IMR-90 (cell line): ENCODE measurements at regions not wholly inside any gene's neighbourhood (a gene's known extent, or its start where the extent isn't known, plus 50 kb on each side); places are given as distances from the start of the nearest gene placed in this dataset.
"Not testable (repeated sequence)": the region's sequence is repeated elsewhere in the genome, so short reads cannot be mapped to it uniquely, and the experiment has no call there.

Experiments used
- ATAC-seq: fragments of 200-7000 bp; cut with Tn5 transposase; 2 replicates; pipeline ENCODE4 v1.9.1; 2020; ENCODE audit warnings: low read depth, mild to moderate bottlenecking, moderate library complexity
- BruUV-seq: library from RNA; stranded (reverse); fragments of 400-500 nt; replicated peaks from 2 replicates; lab custom pipeline; 2021; lab: Mats Ljungman, UMichigan
- CTCF ChIA-PET: fragments of 300-600 bp; formaldehyde crosslinking; extraction: SDS; loops from one replicate; lab custom pipeline; 2021; ENCODE audit warnings: antibody characterized with exemption; lab: Yijun Ruan, JAX
- POLR2A ChIA-PET: fragments of 300-600 bp; sonication (Branson Sonifier 250); formaldehyde crosslinking; loops from one replicate; lab custom pipeline; 2022; ENCODE audit warnings: antibody characterized with exemption; ENCODE audit not compliant: unreplicated experiment; lab: Charles Lee
- DNase-seq: peaks from one replicate; pipeline ENCODE4 v3.0.0; 2013
- H2AFZ ChIP-seq: replicated peaks from 2 replicates; pipeline ENCODE3; 2013; ENCODE audit warnings: low read length, mild to moderate bottlenecking; ENCODE audit not compliant: poor library complexity
- H2AK5ac ChIP-seq: 2 replicates; pipeline ENCODE4 v1.6.1; 2013; ENCODE audit warnings: low read depth, low read length, inconsistent platforms
- H2AK9ac ChIP-seq: replicated peaks from 2 replicates; pipeline ENCODE3; 2013; ENCODE audit warnings: mild to moderate bottlenecking, low read depth, low read length, moderate library complexity; ENCODE audit not compliant: poor library complexity
- H2BK120ac ChIP-seq: 2 replicates; pipeline ENCODE4 v1.6.1; 2013; ENCODE audit warnings: low read depth, low read length, inconsistent platforms
- H2BK15ac ChIP-seq: 3 replicates; pipeline ENCODE4 v1.6.1; 2013; ENCODE audit warnings: low read depth, low read length, inconsistent platforms
- H2BK20ac ChIP-seq: 2 replicates; pipeline ENCODE4 v1.6.1; 2013; ENCODE audit warnings: low read depth, mild to moderate bottlenecking, inconsistent platforms, low read length, moderate library complexity
- H2BK5ac ChIP-seq: 2 replicates; pipeline ENCODE4 v1.6.1; 2013; ENCODE audit warnings: mild to moderate bottlenecking, low read depth, low read length, inconsistent platforms; ENCODE audit not compliant: poor library complexity, severe bottlenecking
- H3K14ac ChIP-seq: replicated peaks from 2 replicates; pipeline ENCODE4 v1.6.1; 2013; ENCODE audit warnings: low read depth, low read length, inconsistent platforms
- H3K18ac ChIP-seq: 2 replicates; pipeline ENCODE4 v1.6.1; 2013; ENCODE audit warnings: low read depth, low read length, control low read depth
- H3K23ac ChIP-seq: 2 replicates; pipeline ENCODE4 v1.6.1; 2013; ENCODE audit warnings: low read depth, low read length, inconsistent platforms
- H3K27ac ChIP-seq: 2 replicates; pipeline ENCODE4 v1.5.1; 2013; ENCODE audit warnings: mild to moderate bottlenecking, control low read depth, low read length; ENCODE audit not compliant: insufficient read depth
- H3K27me3 ChIP-seq: 2 replicates; pipeline ENCODE4 v1.6.1; 2013; ENCODE audit warnings: low read length; ENCODE audit not compliant: control insufficient read depth, insufficient read depth
- H3K36me3 ChIP-seq: 2 replicates; pipeline ENCODE4 v1.6.1; 2013; ENCODE audit warnings: low read length, mixed read lengths; ENCODE audit not compliant: control insufficient read depth, insufficient read depth
- H3K4ac ChIP-seq: 2 replicates; pipeline ENCODE4 v1.6.1; 2013; ENCODE audit warnings: low read depth, low read length, inconsistent platforms
- H3K4me1 ChIP-seq: 2 replicates; pipeline ENCODE4 v1.6.1; 2013; ENCODE audit warnings: low read length, mixed read lengths; ENCODE audit not compliant: control insufficient read depth, insufficient read depth
- H3K4me2 ChIP-seq: 2 replicates; pipeline ENCODE4 v1.6.1; 2013; ENCODE audit warnings: low read depth, mild to moderate bottlenecking, control low read depth, low read length, moderate library complexity
- H3K4me3 ChIP-seq: 2 replicates; pipeline ENCODE4 v1.5.1; 2013; ENCODE audit warnings: low read depth, mild to moderate bottlenecking, control low read depth, low read length, moderate library complexity; ENCODE audit not compliant: insufficient read depth
- H3K56ac ChIP-seq: 2 replicates; pipeline ENCODE4 v1.6.1; 2013; ENCODE audit warnings: low read length, inconsistent platforms; ENCODE audit not compliant: insufficient read depth; ENCODE audit errors: extremely low read depth
- H3K79me1 ChIP-seq, 2 experiments: 2 replicates each; pipeline ENCODE4 v1.6.1; 2013; ENCODE audit warnings: low read length in 2 of 2, inconsistent platforms in 1 of 2, low read depth in 1 of 2
- H3K9ac ChIP-seq: 2 replicates; pipeline ENCODE4 v1.6.1; 2013; ENCODE audit warnings: low read depth, low read length, control low read depth
- H3K9me1 ChIP-seq: 2 replicates; pipeline ENCODE4 v1.6.1; 2013; ENCODE audit warnings: low read length, inconsistent platforms; ENCODE audit not compliant: insufficient read depth
- H3K9me3 ChIP-seq: 2 replicates; pipeline ENCODE4 v1.6.1; 2013; ENCODE audit warnings: low read length; ENCODE audit not compliant: control insufficient read depth, insufficient read depth
- H4K20me1 ChIP-seq: 2 replicates; pipeline ENCODE4 v1.6.1; 2013; ENCODE audit warnings: low read length, inconsistent platforms; ENCODE audit not compliant: insufficient read depth
- H4K5ac ChIP-seq: 2 replicates; pipeline ENCODE4 v1.6.1; 2013; ENCODE audit warnings: mild to moderate bottlenecking, low read depth, low read length, control low read depth
- H4K8ac ChIP-seq, 2 experiments: 2 replicates each; pipeline ENCODE4 v1.6.1; 2013; ENCODE audit warnings: low read depth in 2 of 2, low read length in 2 of 2, control low read depth in 1 of 2, inconsistent platforms in 1 of 2
- H4K91ac ChIP-seq: 2 replicates; pipeline ENCODE4 v1.6.1; 2013; ENCODE audit warnings: low read depth, low read length, inconsistent platforms; ENCODE audit not compliant: insufficient read depth
- WGBS, 2 experiments: methylation state at CpG; one replicate each; pipeline versions ENCODE4 v1.1.5 to v1.1.7; 2013; ENCODE audit warnings: missing lambda C conversion rate in 2 of 2; ENCODE audit not compliant: insufficient read length in 1 of 2; ENCODE audit errors: extremely low coverage in 2 of 2; 5-methylcytosine and 5-hydroxymethylcytosine counted together
- dilution Hi-C: fragments of 300-500 bp; cut with HindIII; formaldehyde crosslinking; loops from one replicate; pipeline ENCODE4 v1.14.3; 2018; ENCODE audit warnings: low sequenced_read_pairs; ENCODE audit not compliant: unreplicated experiment
- in situ Hi-C: fragments of 300-500 bp; cut with MboI; formaldehyde crosslinking; loops from 3 replicates; pipeline ENCODE4 v1.14.3; 2019; ENCODE audit warnings: low sequenced_read_pairs, inconsistent platforms, mixed read lengths
- intact Hi-C: fragments of 100-400 bp; cut with micrococcal nuclease; formaldehyde crosslinking; loops from 2 replicates; pipeline ENCODE4 v1.10.0; 2022

DNA sequence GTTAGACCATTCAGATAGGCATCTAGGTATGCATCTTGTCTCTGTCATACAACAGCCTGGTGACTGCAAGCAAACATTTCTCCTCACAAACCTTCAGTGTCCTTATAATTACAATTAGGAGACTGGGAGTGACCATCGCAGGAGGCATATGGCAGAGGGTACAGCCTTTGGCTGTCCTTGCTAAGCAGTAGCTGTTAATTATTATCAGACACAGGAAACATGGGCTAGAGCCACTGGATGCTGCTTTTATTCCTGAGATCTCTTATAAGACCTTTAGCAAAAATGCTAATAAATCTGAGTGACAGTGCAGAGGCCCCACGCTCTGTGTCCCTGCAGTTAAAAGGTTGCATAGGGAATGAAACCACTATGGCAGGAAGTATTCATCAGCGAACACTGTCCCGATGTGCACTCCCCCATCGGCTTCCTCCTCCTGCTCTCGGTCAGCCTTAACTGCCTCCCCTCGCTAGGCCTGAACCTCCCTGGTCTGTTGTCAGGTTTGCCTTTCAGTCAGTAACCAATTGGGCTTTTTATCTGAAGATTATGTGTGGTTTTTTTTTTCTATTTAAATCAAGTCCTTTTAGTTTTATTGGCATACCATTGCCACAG, 92.2 kb downstream of the ARHGAP11B start:
- H3K36me3 ChIP-seq, H4K20me1 ChIP-seq, H2BK5ac ChIP-seq, H3K9me1 ChIP-seq, H4K8ac ChIP-seq, H3K4me1 ChIP-seq, H3K4me2 ChIP-seq, H3K27me3 ChIP-seq, H3K4me3 ChIP-seq, H2AK9ac ChIP-seq, CTCF ChIA-PET, H2BK120ac ChIP-seq, DNase-seq, intact Hi-C loops, H3K4ac ChIP-seq, in situ Hi-C loops, H4K91ac ChIP-seq, H3K9ac ChIP-seq, H2AFZ ChIP-seq, H2BK15ac ChIP-seq, H3K23ac ChIP-seq, H3K14ac ChIP-seq, H3K18ac ChIP-seq, H3K9me3 ChIP-seq, POLR2A ChIA-PET, dilution Hi-C loops, H4K5ac ChIP-seq, BruUV-seq, H2BK20ac ChIP-seq, ATAC-seq, H3K27ac ChIP-seq, H3K79me1 ChIP-seq, H3K56ac ChIP-seq, H2AK5ac ChIP-seq: not testable (repeated sequence)
- WGBS, 2 experiments: no CpG with 5 or more reads among the region's 7 CpGs

DNA sequence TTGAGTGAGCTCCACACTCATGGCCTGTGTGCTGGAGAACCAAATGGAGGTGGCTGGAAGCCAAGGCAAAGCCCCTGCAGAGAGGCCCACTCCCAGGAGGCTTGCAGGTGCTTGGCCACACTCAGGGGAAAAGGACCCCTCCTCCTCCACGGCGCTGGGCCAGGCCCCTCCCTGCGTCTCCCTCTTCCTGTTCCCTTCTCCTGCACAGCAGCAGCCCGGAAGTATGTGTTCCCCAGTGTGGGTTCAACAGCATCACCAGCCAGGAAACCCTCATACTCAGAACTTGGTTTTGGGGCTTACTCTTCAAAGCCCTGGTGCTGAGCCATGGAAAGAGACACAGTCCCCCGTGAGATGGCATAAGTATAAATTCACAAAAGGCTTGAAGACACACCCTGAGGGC, 93.4 kb downstream of the ARHGAP11B start:
- H3K9ac ChIP-seq, dilution Hi-C loops, H2AK5ac ChIP-seq, in situ Hi-C loops, DNase-seq, H3K18ac ChIP-seq, H3K4me1 ChIP-seq, H3K9me1 ChIP-seq, H3K14ac ChIP-seq, H3K9me3 ChIP-seq, H3K56ac ChIP-seq, intact Hi-C loops, H4K5ac ChIP-seq, BruUV-seq, H3K23ac ChIP-seq, H3K79me1 ChIP-seq, H4K8ac ChIP-seq, H2BK120ac ChIP-seq, ATAC-seq, H2BK5ac ChIP-seq, H3K27ac ChIP-seq, H3K36me3 ChIP-seq, H2BK15ac ChIP-seq, H2BK20ac ChIP-seq, H3K27me3 ChIP-seq, H3K4me3 ChIP-seq, POLR2A ChIA-PET, H4K91ac ChIP-seq, H3K4me2 ChIP-seq, H3K4ac ChIP-seq, H2AK9ac ChIP-seq, CTCF ChIA-PET, H4K20me1 ChIP-seq, H2AFZ ChIP-seq: not testable (repeated sequence)
- WGBS, 2 experiments: 100% methylated on average over 4 of the region's 5 CpGs; no CpG with 5 or more reads in 1 of the 2 experiments
